GDM1 (cell line): ENCODE measurements at regions not wholly inside any gene's neighbourhood (a gene's known extent, or its start where the extent isn't known, plus 50 kb on each side); places are given as distances from the start of the nearest gene placed in this dataset.
"Not testable (repeated sequence)": the region's sequence is repeated elsewhere in the genome, so short reads cannot be mapped to it uniquely, and the experiment has no call there.

Experiments used
- DNase-seq: peaks from one replicate; lab custom pipeline; 2025; lab: John Stamatoyannopoulos, UW

- DNase-seq, result no peak
These were observed 186.1 kb downstream of the INHBB start for GRCh38 chr2:120531863-120532600.

- DNase-seq, result no peak
These were observed 187.7 kb downstream of the INHBB start for GRCh38 chr2:120533625-120534024.

- no peak for DNase-seq
These were observed 188.5 kb downstream of the INHBB start for GRCh38 chr2:120534457-120534856.

DNA sequence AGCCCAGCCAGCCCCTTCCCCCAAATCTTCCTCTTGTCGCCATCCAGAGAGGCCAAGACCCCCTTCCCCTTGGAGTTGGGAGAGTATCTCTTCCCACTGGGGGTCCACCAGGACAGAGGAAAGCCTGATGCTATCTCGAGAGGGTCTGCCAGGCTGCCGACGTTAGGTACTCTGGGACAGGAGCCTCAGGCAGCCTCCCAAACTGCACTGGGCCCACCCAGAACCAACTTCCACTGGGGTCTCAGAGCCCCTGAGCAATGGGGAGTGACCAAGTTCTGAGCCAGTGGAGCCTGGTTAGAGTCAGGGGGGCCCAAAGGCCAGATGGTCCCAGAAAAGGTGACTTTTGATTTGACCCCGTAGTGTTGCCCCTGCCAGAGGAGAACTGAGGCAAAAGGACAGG lies 189.1 kb downstream of the INHBB start:
- DNase-seq, result no peak

- no peak for DNase-seq
These were observed 190.2 kb downstream of the INHBB start for GRCh38 chr2:120536141-120536540.

- no peak for DNase-seq
These were observed 192.9 kb downstream of the INHBB start for GRCh38 chr2:120538691-120539423.

DNA sequence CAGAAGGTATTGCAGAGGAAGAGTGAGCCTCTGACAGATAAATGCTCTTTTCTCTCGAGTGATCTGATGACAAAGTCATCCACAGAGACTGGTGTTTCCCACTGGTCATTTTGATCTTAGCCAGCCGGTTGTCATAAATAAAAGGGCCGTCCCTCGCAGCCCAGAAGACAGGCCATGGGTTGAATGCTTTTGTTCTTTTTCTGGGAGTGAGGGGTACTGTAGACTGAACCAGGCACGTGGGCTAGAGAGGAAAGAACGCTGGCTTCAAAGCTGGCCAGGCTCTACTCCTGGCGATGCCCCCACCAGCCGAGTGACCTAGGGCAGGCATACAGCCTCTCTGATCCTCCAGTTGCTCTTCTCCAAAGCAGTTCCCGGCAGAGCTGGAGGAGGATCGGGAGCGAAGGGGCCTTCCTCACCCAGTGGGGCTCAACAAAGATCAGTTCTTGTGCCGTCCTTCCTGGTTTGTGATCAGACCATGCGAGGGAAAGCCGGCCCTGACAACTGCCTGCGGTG lies 193.5 kb downstream of the INHBB start:
- DNase-seq, result no peak

DNA sequence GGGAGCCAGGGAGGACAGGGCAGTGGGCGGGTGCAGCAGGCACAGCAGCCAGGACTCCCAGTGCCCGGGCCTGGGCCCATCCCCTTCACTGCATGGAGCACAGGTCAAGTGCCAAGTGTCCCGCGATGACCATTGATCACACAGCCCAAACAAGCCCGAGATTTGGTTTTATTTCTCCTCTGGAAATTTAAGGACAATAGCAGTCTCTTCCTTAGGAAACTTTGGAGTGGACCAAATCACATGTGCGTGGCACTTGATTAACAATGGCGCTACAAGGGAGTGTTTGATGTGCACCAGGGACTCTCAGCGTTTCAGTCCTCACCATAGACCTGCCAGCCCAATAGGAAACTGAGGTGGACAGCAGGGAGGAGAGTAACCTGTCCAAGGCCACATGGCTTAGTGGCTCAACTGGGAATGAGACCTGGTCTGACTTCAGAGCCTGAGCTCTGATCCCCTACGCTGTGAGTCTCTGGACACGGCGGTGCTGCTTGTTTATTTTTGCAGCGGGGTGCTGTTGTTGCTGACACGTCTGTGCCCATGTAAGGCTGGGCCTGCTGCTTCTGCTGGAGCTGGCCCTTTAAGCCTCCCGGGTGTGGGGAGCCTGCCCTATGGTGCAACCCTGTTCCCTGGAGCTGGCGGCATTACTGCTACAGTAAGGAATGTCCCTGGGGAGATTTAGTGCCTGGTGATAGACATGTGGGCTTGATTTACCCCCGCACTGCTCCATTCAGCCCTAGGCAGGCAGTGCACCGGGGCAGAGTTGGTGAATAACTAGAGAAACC lies 194.2 kb downstream of the INHBB start:
- DNase-seq, result no peak

DNA sequence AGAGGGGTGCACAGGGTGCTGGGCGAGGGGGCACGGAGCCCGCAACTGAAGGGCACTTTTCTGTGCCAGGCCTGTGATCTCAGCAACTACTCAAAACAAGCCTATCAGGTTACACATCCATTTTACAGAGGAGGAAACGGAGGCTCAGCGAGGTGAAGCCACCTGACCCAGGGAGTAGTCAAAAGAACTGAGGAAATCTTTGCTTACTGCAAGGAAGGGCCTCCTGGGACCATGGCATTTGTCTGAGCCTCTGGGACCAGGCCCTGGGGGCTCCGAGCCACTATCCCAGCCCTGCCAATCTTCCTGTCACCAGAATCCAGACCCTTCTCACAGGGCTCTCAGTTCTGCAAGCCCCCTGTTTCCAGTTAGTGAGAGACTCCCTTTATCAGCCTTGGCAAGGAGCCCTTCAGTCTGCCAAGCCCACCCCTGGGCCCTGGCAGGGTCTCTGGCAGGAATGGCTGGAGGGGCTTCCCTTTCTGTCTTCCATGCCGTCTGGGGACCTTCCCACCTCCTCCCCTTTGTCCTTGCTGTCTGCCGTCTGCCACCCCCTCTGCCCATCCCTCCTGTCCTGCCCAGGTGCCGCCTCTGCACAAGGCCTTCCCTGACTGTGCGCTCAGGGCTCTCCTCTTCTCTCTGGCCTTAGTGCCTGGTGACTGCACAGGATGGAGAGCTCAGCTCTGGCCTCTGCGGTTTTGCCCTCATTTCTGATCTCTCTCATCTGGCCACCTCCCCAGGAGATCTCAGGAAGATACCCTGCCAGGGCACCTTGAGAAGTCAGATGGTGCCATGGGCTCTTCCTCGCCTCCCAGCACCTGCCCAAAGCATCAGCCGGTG lies 194.7 kb upstream of the GLI2 start:
- DNase-seq, result no peak

GRCh38 chr2:120541553-120541932 lies 194.1 kb upstream of the GLI2 start:
- no peak for DNase-seq

DNA sequence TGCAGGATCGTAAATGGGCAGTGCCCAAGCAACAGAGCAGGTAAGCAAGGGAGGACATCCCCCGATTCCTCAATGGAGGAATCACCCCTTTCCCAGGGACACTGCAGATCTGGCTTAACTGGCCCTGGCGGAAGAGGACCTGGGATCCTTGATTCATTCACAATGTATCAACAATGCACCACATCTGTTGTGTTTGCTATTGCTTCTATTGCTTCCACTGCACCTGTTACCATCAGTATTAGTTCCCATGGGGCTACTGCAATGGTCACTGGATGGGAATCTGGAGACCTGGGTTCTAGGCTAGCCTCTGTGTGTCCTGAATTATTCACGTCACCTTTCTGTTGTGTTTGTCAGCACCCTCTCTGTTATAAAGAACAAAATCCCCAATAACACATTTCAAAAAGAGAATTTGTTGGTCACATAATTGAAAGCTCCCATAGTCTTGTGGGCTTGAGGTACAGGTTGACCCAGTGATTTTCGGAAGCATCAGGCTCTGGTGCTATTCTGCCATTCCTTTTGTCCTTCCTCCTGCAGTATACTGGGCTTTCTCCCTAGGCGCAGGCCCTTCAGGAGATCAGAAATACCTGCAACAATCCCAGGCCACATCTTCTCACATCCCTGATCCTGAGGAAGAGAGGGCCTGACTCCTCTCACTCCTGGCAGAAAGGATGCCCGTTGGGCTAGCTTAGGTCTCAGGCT lies 193.5 kb upstream of the GLI2 start:
- no peak for DNase-seq

DNA sequence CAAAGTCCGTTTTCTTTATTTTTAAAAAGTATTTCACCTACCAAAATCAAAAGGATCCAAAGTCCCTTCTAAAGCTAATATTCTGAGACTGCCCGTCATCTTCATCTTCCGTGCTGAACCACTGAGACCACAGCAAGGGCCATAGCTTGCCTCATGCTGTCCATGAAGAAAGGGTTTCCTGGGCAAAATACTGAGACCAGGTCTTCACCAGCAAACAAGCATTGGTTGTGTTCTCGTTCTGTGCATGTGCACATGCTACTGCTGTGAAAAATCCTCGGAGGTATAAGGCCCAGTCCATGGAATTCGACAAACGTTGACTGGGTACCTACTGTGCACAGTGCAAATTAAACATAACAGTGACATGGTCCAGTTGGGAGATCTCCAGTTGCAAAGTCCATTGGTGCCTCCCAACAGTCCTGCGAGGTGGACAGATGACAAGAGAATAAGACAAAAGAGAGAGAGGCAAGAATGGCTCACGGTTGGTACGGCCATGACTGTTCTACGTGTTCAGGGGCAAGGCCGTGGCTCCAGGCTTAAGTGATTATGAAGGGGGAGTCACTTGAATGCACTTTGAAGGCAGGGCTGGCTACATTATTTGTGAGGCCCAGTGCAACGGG lies 192.6 kb upstream of the GLI2 start:
- DNase-seq, result no peak

GRCh38 chr2:120543899-120544298 lies 191.8 kb upstream of the GLI2 start:
- no peak for DNase-seq

DNA sequence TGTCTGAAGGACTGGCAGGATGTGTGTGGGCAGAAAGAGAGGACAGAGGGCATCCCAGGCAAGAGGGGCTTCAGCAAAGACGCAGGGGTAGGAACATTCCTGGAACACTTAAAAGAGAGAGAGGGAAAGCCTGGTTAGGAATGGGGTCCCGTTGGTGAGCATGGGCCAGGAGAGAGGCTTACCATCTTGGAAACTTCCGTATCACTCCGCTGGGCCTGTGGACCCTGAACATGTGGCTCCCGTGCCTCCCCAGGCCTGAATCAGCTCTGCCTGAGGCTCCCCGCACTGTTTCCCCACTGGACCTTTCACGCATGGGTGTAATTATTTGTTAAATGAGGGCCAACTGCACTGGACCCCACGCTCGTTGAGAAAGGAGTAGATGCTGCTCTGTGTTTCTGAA lies 191.1 kb upstream of the GLI2 start:
- DNase-seq, result no peak

DNA sequence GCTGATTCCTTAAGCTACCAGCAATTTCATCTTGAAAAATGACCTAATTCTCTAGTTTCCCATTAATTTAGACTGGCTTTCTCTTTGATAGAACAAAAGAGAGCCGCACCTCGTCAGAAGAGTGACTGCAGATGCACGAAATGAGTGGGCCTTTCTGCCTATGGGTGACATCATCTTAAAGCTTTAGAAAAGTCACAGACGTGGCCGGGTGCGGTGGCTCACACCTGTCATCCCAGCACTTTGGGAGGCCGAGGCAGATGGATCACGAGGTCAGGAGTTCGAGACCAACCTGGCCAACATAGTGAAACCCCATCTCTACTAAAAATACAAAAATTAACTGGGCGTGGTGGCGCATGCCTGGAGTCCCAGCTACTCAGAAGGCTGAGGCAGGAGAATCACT lies 190.7 kb upstream of the GLI2 start:
- DNase-seq, result not testable (repeated sequence)

DNA sequence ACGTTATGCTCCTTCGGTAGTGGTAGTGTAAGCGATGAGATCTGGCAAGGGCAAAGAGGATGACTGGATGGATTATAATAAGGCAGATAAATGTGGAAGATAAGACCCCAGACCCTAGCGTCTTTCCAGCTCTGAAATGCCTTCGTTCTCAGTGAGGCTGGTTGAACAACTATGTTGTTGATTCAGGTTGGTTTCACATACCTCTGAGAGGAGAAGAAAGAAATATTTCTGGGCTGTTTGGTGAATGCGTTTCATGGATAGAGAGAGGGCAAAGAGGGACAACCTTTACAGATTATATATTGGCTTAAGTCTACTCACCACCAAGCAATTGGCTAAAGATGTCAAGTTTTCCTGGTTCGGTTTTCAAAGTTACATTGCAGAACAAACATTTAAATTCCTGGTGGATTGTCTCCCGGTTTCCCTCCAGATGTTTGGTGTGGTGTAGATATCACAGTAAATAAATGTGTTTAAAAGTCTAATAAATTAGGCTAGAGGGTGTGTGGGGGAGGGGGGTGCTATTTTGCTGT lies 190.1 kb upstream of the GLI2 start:
- no peak for DNase-seq

GRCh38 chr2:120546048-120546864 lies 189.4 kb upstream of the GLI2 start:
- DNase-seq, result no peak

DNA sequence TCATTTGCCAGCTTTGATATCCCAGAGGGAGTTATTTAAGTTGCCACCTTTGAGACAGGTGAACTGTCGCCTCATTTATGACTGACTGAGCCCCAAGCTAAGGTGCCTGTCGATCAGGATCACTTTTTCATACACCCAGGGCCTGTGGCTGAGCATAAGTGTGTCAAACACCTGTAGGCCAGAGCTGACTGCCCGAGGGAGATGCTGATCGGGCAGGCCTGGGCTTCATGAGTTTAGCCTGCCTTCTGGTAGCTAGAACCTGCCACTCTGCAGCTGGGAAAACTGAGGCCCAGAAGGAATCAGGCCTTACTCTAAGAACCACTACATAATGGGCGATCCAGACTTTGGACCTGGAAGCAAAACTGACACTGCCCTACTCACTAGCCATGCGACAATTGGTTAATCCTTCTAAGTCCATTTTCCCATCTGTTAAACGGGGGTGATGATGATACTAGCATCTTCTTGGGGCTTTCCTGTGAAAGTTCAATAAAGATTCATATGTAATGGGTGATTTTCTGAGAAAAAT lies 188.7 kb upstream of the GLI2 start:
- no peak for DNase-seq

GRCh38 chr2:120547662-120548061 lies 188.0 kb upstream of the GLI2 start:
- DNase-seq, result no peak
